ENCODE measurements at regions not wholly inside any gene's neighbourhood (a gene's known extent, or its start where the extent isn't known, plus 50 kb on each side); places are given as distances from the start of the nearest gene placed in this dataset.
A peak's percentile ranks its signal among the peaks of the same experiment; 100 is the strongest.
"Not testable (repeated sequence)": the region's sequence is repeated elsewhere in the genome, so short reads cannot be mapped to it uniquely, and the experiment has no call there.

DNA sequence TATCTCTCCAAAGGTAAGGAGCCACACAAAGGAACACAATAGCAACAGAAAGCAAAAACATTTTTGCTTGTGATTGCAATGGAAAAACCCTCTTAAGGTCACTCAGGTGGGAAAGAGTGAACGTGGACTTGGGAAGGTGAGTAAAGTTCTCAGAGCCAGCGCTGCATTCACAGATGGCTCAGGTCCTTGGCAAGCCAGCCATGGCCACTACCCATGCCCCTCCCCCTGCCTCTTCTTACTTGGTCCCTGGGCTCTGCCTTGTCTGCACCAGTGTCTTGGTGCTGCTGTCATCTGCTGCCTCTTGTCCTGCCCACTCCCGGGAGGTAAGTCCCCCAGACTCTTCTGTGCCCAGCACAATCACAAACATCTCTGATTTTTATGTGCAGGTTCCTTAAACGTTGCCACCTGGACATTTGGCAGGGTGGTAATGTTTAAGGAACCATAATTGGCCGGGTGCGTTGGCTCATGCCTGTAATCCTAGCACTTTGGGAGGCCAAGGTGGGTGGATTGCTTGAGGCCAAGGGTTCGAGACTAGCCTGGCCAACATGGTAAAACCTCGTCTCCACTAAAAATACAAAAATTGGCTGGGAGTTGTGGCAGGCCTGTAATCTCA lies 74.6 kb downstream of the FEM1C start:
- no peak for DNase-seq (ENCODE audit: low read depth in 4 of 4, low spot score in 1 of 4)

DNA sequence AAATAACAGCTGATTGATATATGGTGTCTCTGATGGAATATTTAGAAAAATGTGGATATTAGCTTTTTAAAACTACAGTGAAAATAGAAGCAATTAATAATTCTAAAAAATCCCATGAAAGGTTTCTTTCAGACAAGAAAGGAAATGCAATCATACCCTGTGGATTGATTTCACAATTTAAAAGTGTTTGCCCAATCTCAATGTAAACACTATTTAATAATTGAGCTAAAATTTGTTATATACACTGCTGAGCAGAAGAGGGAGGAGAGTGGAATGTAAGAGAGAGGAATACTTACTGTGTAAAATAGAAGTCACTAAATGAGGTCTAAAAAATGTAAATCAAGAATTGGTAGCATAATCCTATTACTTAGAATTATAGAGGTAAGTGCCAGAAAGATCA lies 76.9 kb downstream of the FEM1C start:
- DNase-seq (ENCODE audit: low read depth in 4 of 4, low spot score in 1 of 4) = no peak

GRCh38 chr5:115465431-115465830 lies 79.1 kb downstream of the FEM1C start:
- no peak for DNase-seq (ENCODE audit: low read depth in 4 of 4, low spot score in 1 of 4)

GRCh38 chr5:115463983-115464382 lies 80.6 kb downstream of the FEM1C start:
- no peak for DNase-seq (ENCODE audit: low read depth in 4 of 4, low spot score in 1 of 4)

- peak in 1 of 4 experiments; percentile 14 for DNase-seq (ENCODE audit: low read depth in 4 of 4, low spot score in 1 of 4)
These were observed 82.9 kb downstream of the FEM1C start for GRCh38 chr5:115461506-115462290.

DNA sequence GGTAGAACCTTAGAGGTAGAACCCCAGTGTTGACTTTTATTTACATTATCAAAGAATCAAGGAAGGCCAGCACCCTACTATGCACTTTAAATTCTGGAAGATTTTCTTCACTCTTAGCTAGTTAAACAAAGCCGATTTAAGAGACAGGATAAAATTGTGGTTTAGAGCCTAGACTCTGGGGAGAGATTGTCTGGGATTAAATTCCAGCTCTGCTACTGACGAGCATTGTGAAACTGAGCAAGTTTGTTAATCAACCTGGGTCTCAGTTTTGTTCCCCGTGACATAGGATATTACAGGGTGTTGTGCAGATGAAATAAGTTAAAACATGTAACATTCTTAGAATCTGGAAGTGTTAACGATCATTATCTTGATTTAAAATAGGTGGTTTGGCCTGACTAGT lies 83.5 kb downstream of the FEM1C start:
- no peak for DNase-seq (ENCODE audit: low read depth in 4 of 4, low spot score in 1 of 4)

DNA sequence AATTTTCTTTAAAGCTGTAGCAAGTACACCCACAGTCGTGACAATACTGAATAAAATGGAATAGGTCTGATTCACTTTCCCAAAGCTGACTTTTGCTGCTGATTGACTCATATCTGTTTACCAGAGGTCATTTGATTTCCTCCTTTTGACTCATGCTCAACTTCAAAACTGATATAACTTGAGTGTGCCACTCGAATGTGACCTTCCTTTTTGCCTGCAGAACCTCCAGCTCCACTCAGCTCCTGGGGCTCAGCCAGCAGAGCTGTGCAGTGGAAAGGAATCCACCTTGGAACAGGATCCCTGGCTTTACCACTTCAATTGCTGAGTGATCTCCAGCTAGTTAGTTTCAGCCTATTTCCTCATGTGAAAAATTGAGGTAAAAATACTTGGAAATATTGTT lies 84.1 kb downstream of the FEM1C start:
- peak in 1 of 4 experiments; percentile 16 for DNase-seq (ENCODE audit: low read depth in 4 of 4, low spot score in 1 of 4)

DNA sequence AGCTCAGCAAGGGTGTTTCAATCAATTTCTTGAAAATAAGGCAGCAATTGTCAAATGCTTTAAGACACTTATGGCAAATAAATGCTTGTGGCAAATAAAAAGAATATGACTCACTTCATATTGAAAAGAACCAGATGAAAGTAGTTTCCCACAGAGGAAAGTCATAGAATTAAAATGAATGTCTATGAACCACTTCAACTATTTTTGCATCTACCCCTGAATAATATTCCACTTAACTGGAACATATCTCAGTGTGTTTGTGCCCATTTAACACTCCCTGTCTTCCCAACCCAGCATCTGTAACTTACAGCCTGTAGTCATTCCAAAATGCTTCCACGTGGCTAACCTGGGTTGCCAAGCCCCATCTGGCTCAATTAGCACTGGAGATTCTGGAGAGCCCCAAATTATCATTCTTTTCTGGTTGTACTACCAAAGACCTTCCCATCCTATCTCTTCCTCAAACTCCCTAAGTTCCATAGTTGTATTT lies 84.7 kb downstream of the FEM1C start:
- DNase-seq (ENCODE audit: low read depth in 4 of 4, low spot score in 1 of 4) = no peak

DNA sequence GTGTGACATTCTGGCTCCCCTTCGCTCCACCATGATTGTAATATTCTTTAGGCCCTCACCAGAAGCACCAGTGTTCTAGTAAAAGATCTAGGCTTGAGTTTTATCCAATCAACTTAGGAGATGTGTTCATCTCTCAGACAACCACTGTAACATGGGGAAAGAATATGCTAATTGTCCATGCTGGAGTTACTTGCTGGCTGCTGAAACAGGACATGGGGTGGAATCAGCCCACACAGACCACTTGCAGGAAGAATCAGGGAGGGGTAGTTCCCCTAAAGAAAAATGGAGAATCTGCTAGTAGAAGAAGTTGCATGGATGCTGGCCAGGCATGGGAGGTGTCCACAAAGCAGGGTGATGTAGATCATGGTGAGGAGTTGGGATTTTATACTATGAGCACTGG lies 86.2 kb downstream of the FEM1C start:
- DNase-seq (ENCODE audit: low read depth in 4 of 4, low spot score in 1 of 4) = no peak

DNA sequence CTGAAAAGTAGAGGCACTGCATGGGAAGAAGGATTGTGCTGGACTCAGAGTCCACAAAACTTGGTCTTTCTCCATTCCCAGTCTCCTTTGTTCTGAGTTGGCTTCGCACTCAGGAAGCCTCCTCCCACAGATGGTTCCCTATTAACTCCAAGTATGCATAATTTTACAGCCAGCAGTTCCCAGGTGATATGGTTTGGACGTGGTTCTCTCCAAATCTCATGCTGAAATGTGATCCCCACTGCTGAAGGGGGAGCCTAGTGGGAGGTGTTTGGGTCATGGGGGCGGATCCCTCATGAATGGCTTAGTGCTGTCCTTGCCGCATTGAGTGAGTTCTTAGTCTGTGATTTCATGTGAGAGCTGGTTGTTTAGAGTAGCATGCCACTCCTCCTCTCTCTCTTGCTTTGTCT lies 86.6 kb downstream of the FEM1C start:
- no peak for DNase-seq (ENCODE audit: low read depth in 4 of 4, low spot score in 1 of 4)

DNA sequence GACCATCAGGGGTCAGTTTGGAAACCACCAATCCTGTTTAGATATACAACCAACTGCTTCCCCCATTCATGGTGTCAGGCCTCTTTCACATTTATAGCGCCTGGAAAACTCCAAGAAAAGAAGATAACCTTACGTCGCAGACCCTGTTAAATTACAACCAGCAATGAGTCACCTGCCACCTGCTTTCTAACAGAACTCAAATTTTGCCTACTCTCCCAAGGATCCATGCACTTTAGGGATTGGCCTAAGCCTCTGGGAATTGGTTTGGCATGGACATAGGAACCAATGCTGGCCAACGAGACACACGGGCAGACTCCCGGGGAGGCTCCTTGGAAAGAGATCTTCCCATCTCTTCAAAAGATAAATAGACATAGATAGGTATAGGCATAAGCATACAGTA lies 87.0 kb downstream of the FEM1C start:
- no peak for DNase-seq (ENCODE audit: low read depth in 4 of 4, low spot score in 1 of 4)

DNA sequence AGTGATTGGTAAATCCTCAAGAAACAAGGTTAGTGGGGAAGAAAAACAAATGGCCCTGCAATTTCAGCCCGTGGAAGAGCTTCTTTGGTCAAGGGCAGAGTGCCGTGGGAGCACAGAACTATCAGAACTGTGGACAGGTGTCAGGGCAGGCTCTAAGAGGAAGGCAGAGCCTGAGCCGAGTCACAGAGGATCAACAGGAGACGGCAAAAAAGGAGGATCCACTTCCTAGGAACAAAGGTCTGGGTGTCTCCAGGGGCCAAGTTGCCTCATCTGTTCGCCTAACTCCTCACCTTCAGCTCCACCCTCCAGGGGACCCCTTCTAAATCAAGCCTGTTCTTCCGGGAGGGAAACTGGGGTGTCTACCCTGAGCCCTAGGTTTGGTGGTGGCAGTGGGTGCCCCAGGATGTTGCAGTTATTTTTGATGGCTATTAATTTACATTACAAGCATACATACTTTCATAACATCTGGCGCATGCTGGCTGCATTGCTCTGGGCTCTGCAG lies 88.0 kb downstream of the FEM1C start:
- no peak for DNase-seq (ENCODE audit: low read depth in 4 of 4, low spot score in 1 of 4)

DNA sequence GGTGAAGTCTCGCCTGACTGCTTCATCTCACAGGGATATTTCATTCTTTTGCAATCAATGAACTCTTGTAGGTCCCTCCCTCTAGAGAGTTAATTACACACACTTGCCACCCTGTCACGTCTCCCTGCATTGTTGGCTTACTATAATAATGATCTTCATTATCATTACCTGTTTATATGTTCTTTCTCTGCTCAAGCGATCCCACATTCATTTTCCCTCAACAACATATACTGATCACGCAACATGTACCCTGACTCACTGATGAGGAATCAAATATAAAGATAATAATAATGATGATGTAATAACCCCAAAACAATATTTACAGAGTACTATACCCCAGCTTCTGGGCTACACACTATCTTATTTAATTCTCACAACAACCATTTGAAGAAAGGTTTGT lies 88.5 kb downstream of the FEM1C start:
- no peak for DNase-seq (ENCODE audit: low read depth in 4 of 4, low spot score in 1 of 4)

DNA sequence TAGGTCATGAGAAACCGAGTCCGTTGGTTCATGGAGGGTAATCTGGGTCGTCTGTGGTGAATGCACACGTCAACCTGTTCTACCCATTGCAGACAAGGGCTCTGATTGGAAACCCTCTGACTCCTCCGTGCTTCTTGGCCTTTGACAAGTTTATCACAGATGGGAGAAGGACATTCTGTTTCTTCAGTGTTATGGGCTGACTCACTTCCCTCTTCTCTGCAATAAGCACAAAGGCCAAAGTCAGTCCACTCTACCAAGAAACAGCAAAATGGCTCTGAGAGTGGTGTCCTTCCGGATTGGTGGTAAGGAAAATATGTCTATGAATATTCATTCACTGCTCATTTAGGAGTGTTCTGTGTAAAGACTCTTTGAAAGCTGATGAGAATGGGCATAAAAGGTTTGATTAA lies 89.3 kb downstream of the FEM1C start:
- DNase-seq (ENCODE audit: low read depth in 4 of 4, low spot score in 1 of 4) = no peak

- DNase-seq (ENCODE audit: low read depth in 4 of 4, low spot score in 1 of 4) = no peak
These were observed 91.0 kb downstream of the FEM1C start for GRCh38 chr5:115453391-115454095.

DNA sequence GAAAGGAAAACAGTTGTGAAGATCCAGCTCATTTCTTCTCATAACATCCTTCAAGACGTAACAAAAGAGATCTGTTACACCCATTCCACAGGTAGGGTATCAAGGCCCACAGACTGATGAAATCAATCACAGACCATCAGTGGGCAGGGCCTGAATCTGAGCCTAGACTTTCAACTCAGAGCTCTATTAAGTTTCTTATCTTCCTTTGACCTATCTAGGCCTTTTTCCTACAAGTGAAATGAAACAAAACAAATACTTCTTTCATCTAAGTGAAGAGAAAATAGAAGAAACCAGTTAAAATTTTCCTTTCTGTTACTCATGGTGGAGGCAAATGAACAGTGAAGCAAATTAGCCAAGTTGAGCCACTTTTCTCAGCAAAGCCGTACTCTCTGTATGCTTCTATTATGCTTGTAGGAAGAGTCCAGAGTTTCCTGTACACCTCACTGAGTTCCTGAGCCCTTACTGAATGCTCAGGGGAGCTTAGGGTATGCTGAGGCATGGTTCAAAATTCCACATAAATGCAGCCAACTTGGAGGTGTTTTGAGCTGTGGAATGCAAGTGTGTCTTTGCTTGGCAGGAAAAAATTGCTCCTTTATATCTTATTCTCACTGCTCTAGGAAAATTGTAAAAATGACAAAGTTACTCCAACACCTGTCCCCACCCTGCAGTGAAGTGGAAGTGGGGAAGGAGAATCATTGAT lies 91.9 kb downstream of the FEM1C start:
- no peak for DNase-seq (ENCODE audit: low read depth in 4 of 4, low spot score in 1 of 4)

DNA sequence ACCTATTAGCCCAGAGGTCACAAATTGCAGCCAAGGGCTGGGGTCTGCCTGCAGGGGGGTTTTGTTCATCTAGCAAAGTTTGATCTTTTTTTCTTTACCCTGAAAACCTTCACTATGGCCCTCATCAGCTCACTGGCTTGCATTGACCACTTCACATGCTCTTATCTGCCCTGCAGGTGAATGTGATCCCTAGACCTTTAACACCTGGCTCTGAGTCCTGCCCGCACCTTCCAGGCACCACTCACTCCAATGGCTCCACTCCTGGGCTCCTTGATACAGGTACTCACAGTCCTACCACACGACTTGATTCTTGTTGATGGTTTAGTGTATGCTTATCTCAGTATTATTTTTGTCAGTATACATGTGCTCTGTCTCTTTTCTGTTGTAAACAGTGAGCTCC lies 92.5 kb downstream of the FEM1C start:
- no peak for DNase-seq (ENCODE audit: low read depth in 4 of 4, low spot score in 1 of 4)

- no peak for DNase-seq (ENCODE audit: low read depth in 4 of 4, low spot score in 1 of 4)
These were observed 93.8 kb downstream of the FEM1C start for GRCh38 chr5:115450741-115451140.

DNA sequence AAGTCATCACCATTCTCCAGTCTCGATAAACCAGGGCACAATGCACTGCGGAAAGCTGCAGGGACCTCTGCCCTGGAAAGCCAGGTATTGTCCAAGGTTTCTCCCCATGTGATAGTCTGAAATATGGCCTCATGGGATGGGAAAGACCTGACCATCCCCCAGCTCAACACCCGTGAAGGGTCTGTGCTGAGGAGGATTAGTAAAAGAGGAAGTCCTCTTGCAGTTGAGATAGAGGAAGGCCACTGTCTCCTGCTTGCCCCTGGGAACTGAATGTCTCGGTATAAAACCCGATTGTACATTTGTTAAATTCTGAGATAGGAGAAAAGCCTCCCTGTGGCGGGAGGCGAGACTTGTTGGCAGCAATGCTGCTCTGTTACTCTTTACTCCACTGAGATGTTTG lies 95.9 kb downstream of the FEM1C start:
- DNase-seq (ENCODE audit: low read depth in 4 of 4, low spot score in 1 of 4) = not testable (repeated sequence)

- DNase-seq (ENCODE audit: low read depth in 4 of 4, low spot score in 1 of 4) = no peak
These were observed 103.7 kb downstream of the FEM1C start for GRCh38 chr5:115440782-115441451.

- no peak for DNase-seq (ENCODE audit: low read depth in 4 of 4, low spot score in 1 of 4)
These were observed 104.9 kb downstream of the FEM1C start for GRCh38 chr5:115439639-115440038.
